ENCODE measurements at regions not wholly inside any gene's neighbourhood (a gene's known extent, or its start where the extent isn't known, plus 50 kb on each side); places are given as distances from the start of the nearest gene placed in this dataset.

DNA sequence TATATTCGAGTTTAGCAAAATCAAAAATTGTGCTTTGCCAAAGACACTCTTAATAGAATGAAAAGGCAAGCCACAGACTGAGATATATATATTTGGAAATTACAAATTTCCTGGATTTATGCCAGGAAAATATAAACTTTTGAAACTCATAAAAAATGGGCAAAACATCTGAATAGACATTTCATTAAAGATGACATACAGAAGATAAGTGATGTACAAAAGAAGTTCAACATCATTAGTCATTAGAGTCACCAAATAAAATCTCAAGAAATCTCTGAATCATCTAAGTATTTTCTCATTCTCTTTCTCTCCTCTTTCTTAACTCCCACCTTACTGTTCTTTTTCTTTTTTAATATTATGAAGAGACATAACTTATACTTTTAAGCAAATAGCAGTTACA lies 921.1 kb downstream of the DSC3 start:
- TF ChIP-seq, protein P1, sequence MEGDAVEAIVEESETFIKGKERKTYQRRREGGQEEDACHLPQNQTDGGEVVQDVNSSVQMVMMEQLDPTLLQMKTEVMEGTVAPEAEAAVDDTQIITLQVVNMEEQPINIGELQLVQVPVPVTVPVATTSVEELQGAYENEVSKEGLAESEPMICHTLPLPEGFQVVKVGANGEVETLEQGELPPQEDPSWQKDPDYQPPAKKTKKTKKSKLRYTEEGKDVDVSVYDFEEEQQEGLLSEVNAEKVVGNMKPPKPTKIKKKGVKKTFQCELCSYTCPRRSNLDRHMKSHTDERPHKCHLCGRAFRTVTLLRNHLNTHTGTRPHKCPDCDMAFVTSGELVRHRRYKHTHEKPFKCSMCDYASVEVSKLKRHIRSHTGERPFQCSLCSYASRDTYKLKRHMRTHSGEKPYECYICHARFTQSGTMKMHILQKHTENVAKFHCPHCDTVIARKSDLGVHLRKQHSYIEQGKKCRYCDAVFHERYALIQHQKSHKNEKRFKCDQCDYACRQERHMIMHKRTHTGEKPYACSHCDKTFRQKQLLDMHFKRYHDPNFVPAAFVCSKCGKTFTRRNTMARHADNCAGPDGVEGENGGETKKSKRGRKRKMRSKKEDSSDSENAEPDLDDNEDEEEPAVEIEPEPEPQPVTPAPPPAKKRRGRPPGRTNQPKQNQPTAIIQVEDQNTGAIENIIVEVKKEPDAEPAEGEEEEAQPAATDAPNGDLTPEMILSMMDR (conservative IDR thresholded peaks at IDR 0.05 in 1 of 2, IDR thresholded peaks at IDR 0.05 in 1 of 2; ENCODE audit: low read depth in 1 of 2, low read length in 2 of 2): no peak
- TF ChIP-seq EZH2 (IDR thresholded peaks at IDR 0.05; ENCODE audit: low read length, missing control alignments): no peak

Measured in fibroblast of lung (primary cell).